ENCODE measurements at regions not wholly inside any gene's neighbourhood (a gene's known extent, or its start where the extent isn't known, plus 50 kb on each side); places are given as distances from the start of the nearest gene placed in this dataset.
"Not testable (repeated sequence)": the region's sequence is repeated elsewhere in the genome, so short reads cannot be mapped to it uniquely, and the experiment has no call there.

GRCh38 chrX:115840729-115841409, 279.9 kb downstream of the PLS3 start:
- not testable (repeated sequence) for DNase-seq (ENCODE audit: low read depth in 2 of 2)

DNA sequence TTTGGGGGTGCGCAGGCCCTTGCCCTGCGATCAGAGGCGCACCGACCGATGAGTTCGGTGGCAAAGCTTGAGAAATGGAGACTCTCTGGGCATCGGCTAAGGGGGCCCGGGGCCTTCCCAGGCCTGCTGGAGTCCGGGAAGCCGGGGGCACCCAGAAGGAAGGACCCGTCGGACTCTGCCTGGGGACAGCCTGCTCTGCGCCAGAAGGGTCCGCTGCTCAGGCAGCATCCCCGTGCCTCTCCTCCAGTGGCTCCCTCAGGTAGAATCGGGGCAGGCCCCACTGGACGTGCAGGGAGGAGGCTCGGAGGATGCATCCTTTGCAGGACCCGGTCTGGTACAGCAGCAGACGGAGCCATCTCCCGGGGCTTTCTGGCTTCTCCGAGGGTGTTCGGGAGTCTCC, 290.0 kb downstream of the PLS3 start:
- DNase-seq (ENCODE audit: low read depth in 2 of 2): not testable (repeated sequence)

- not testable (repeated sequence) for DNase-seq (ENCODE audit: low read depth in 2 of 2)
Measured at GRCh38 chrX:115853260-115853659, 292.3 kb downstream of the PLS3 start.

GRCh38 chrX:115881170-115881569, 289.4 kb upstream of the AGTR2 start:
- DNase-seq (ENCODE audit: low read depth in 2 of 2): not testable (repeated sequence)

GRCh38 chrX:115884121-115884520, 286.4 kb upstream of the AGTR2 start:
- DNase-seq (ENCODE audit: low read depth in 2 of 2): not testable (repeated sequence)

- DNase-seq (ENCODE audit: low read depth in 2 of 2): not testable (repeated sequence)
Measured at GRCh38 chrX:115888041-115888440, 282.5 kb upstream of the AGTR2 start.

DNA sequence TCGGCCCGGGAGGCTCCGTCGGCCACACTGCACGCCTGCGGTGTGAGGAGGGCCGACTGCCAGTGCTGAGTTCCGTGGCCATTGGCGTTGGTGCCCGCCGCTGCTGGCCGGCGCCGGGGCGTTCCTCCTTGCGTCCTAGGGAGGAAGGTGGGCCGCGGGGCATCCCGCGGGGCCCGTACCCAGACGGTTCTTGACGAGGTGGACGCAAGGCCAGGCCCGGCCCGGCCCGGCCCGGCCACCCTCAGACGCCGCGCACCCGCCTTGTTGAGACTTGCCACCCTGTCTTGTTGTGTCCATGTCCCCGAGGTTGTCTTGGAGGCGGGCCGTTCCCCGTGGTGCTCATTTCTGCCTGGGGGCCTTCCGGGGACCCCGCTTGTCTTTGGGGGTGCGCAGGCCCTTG, 282.0 kb upstream of the AGTR2 start:
- DNase-seq (ENCODE audit: low read depth in 2 of 2): not testable (repeated sequence)

GRCh38 chrX:115889121-115889890, 281.2 kb upstream of the AGTR2 start:
- DNase-seq (ENCODE audit: low read depth in 2 of 2): no peak

- no peak for DNase-seq (ENCODE audit: low read depth in 2 of 2)
Measured at GRCh38 chrX:115892056-115892708, 278.4 kb upstream of the AGTR2 start.

DNA sequence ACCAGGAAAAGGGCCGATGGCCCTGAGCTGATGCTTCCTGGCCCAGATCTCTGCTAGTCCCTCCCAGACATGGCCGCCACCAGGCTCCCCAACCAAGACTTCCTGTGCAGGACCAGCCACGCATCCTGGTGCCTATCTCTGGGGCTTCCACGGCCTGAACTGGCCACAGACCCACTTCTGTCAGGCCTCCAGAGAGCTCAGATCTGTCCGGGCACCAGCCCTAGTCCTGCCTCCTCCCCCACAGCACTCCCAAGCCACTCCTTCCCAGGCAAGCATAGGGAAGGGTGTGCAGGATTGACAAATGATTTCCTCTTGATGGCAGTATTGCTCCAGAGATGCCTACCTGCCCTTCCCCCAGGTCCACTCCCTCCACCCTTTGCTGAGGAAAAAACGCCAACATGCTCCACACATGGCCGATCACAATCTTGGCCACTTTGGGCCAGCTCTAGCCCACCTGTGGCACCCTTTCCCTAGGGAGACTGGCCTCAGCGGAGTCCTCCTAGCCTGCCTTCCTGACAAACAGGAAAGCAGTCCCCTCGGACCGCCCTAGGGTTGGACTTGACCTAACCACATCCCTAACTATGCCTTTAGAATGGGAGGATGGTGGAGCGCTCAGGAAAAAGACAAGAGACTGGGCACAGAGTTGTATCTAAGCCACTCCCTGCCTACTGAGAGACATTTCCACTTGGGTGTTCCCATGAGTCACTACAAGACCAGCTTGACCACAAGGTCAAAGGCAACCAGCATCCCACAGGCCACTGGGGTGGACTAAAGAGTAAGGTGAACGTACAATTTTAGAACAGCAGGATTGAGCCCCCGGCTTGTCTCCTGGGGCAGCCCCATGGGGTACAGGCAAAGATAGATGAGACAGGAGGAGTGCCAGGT, 277.5 kb upstream of the AGTR2 start:
- peak in 1 of 2 donors; percentile 75 for DNase-seq (ENCODE audit: low read depth in 2 of 2)

GRCh38 chrX:115894087-115894486, 276.5 kb upstream of the AGTR2 start:
- peak in 1 of 2 donors; percentile 54 for DNase-seq (ENCODE audit: low read depth in 2 of 2)

DNA sequence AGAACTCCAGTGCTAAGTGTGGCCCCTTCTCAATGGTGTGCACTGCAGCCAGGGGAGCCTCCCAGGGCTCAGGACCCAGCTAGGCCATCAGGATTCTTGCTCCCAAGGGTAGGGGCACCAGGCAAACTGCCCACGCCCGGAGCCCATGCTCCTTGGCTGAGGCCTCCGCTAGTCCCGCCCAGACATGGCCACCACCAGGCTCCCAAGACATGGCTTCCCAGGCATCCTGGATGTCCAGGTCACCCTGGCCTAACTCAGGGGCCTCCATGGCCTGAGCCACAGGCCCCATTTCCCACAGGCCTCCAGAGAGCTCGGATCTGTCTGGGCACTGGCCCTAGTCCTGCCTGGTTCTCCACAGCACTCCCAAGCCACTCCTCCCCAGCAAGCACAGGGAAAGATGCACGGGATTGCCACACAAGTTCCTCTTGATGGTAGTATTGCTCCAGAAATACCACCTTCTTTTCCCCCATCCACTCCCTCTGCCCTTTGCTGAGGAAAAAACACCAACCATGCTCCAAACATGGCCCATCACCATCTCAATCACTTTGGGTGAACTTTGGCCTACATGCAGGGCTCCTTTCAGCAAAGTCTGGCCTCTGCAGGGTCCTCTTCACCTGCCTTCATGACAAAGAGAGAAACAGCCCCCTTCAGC, 274.7 kb upstream of the AGTR2 start:
- no peak for DNase-seq (ENCODE audit: low read depth in 2 of 2)

DNA sequence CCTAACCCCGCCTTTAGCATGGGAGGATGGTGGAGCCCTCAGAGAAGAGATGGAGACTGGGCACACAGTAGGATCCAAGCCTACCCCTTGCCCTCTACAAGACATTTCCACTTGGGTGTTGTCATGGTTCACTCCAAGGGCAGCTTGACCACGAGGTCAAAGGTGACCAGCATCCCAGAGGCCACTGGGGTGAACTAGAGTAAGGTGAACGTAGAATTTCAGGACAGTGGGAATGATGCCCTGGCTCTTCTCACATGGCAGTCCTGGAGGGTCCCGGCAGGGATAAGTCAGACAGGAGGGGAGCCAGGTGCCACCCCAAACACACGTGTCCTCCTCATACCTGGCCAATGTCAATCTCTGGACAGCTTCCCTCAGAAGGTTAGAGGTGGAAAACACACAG, 274.2 kb upstream of the AGTR2 start:
- no peak for DNase-seq (ENCODE audit: low read depth in 2 of 2)

GRCh38 chrX:115897956-115898355, 272.6 kb upstream of the AGTR2 start:
- DNase-seq (ENCODE audit: low read depth in 2 of 2): no peak

GRCh38 chrX:115898382-115899001, 272.1 kb upstream of the AGTR2 start:
- peak in 1 of 2 donors; percentile 78 for DNase-seq (ENCODE audit: low read depth in 2 of 2)

DNA sequence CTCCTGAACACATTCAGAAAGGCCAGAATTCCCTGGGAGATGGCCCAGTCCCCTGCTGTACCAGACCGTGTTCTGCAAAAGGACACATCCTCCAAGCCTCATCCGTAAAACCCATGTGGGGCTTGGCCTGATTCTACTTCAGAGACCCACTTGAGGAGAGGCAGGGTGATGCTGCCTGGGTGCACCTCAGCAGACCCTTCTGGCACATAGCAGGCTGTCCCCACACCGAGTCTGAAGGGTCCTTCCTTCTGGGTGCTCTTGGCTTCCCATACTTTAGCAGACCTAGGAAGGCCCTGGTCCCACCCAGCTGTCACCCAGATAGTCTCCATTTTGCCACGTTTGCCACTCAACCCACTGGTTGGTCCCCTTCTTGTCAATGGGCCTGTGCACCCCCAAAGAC, 270.1 kb upstream of the AGTR2 start:
- DNase-seq (ENCODE audit: low read depth in 2 of 2): no peak

- DNase-seq (ENCODE audit: low read depth in 2 of 2): no peak
Measured at GRCh38 chrX:115901241-115901640, 269.3 kb upstream of the AGTR2 start.

GRCh38 chrX:115902995-115903394, 267.5 kb upstream of the AGTR2 start:
- DNase-seq (ENCODE audit: low read depth in 2 of 2): no peak

DNA sequence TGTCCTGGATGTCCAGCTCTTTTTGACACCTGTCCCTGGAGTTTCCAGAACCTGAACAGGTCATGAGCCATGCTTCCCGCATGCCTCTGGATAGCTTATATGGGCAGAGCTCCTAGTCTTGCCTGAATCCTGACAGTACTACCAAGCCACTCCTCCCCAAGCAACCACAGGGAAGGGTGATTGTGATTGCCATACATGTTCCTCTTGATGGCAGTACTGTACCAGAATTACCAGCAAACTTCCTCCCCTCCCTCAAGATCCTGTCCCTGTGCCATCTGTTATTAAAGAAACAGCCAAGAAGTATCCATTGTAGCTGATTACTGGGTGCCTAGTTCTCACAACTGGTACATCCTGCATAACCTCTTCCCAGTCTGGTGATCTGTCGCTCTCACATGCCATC, 264.3 kb upstream of the AGTR2 start:
- DNase-seq (ENCODE audit: low read depth in 2 of 2): no peak

DNA sequence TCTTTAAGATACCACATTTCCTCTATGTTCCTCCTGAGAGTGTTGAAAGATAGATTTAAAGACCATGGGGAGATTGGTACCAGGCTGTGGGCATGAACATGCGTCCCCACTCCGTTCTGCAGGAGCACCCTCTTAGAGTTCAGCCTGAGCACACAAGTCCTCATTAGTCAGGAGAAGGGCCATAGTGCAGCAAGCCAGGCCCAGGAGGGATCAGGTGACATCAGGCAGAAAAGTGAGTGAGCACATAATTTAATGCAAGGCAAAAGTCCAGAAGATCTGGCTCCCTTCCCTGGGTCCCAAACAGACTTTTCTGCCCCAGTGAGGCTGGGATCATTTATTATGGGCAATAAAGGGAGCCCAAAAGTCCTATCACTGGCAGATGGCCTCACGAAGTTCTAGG, 263.7 kb upstream of the AGTR2 start:
- no peak for DNase-seq (ENCODE audit: low read depth in 2 of 2)

GRCh38 chrX:115909017-115909416, 261.5 kb upstream of the AGTR2 start:
- no peak for DNase-seq (ENCODE audit: low read depth in 2 of 2)

All from dermis microvascular lymphatic vessel endothelial cell (primary cell).